SJSA1 (cell line): ENCODE measurements at regions not wholly inside any gene's neighbourhood (a gene's known extent, or its start where the extent isn't known, plus 50 kb on each side); places are given as distances from the start of the nearest gene placed in this dataset.

Experiments used
- DNase-seq, 2 experiments: peaks; one replicate each; pipeline ENCODE4 v3.0.0-alpha.2; 2015 to 2020; ENCODE audit warnings: low spot score in 2 of 2, low read depth in 1 of 2
- H3K27ac ChIP-seq: fragments of 250-450 bp; sonication (Bioruptor Pico); 2 replicates; pipeline ENCODE4 v1.5.1; 2020; ENCODE audit warnings: mild to moderate bottlenecking, moderate library complexity
- H3K27me3 ChIP-seq: fragments of 250-450 bp; sonication (Bioruptor Pico); replicated peaks from 2 replicates; pipeline ENCODE4 v1.5.1; 2020; ENCODE audit warnings: mild to moderate bottlenecking, moderate library complexity
- H3K36me3 ChIP-seq: fragments of 250-450 bp; sonication (Bioruptor Pico); 2 replicates; pipeline ENCODE4 v1.5.1; 2020; ENCODE audit warnings: mild to moderate bottlenecking
- H3K4me1 ChIP-seq: fragments of 250-450 bp; sonication (Bioruptor Pico); replicated peaks from 2 replicates; pipeline ENCODE4 v1.6.1; 2021; ENCODE audit warnings: mild to moderate bottlenecking
- H3K4me3 ChIP-seq: fragments of 250-450 bp; sonication (Bioruptor Pico); 2 replicates; pipeline ENCODE4 v1.5.1; 2020; ENCODE audit warnings: mild to moderate bottlenecking
- H3K9me3 ChIP-seq: fragments of 250-450 bp; sonication (Bioruptor Pico); replicated peaks from 2 replicates; pipeline ENCODE4 v1.5.1; 2020; ENCODE audit warnings: mild to moderate bottlenecking

DNA sequence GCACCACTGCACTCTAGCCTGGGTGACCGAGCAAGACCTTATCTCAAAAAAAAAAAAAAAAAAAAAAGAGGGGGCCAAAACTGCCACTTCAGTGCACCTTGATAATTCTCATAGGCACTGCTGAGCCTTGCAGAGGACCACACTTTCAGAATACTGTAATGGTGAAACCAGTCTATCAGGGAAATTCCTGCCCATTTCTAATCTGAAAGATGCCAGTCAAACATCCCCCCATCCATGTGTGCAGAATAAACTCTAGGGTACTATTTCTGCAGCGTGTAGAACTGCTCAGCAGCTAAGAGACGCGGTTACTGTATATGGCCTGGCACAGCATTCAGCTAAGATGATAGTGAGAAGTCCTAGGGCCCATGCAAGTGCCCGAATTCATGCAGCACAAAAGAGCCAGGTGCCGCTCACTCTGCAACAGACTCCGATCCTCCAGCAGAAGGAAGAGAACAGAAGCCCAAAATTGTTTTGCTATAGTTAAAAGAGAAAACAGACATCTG is 286.8 kb upstream of the KLF14 start:
- no peaks in the 10 kb centered on the region for H3K27me3 ChIP-seq
- H3K36me3 ChIP-seq = no peaks in the 10 kb centered on the region
- peaks cover 8% of the 10 kb centered on the region for H3K4me1 ChIP-seq
- no peak overlapping the region for H3K4me3 ChIP-seq
- no peak for DNase-seq
- H3K9me3 ChIP-seq = peaks cover 4% of the 10 kb centered on the region
- H3K27ac ChIP-seq = no peak overlapping the region

DNA sequence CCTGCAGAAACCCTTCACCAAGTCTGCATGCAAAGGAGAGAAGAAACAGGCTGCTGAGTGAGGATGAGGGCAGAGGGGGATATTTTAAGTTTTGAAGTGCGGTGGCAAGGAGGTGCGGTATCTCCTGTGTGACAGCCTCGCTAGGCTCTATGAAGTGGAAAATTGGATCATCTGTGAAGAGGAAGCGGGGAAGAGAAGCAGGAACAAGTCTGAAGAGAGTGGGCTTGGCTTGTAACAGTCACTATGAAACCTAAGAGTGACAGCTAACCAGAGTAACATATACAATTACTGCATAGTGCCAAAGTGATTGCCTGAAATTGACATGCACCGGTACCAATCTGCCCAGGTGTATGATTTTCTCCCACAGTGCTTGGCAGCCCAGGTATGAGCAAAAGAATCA is 287.5 kb upstream of the KLF14 start:
- Histone ChIP-seq H3K27ac (no peak overlapping the region), H3K4me3 (no peak overlapping the region), H3K9me3 (no peaks in the 10 kb centered on the region), H3K4me1 (peaks cover 5% of the 10 kb centered on the region), H3K36me3 (peaks cover 3% of the 10 kb centered on the region; the same call in 1 of the 2 replicates), H3K27me3 (no peaks in the 10 kb centered on the region)
- no peak for DNase-seq

DNA sequence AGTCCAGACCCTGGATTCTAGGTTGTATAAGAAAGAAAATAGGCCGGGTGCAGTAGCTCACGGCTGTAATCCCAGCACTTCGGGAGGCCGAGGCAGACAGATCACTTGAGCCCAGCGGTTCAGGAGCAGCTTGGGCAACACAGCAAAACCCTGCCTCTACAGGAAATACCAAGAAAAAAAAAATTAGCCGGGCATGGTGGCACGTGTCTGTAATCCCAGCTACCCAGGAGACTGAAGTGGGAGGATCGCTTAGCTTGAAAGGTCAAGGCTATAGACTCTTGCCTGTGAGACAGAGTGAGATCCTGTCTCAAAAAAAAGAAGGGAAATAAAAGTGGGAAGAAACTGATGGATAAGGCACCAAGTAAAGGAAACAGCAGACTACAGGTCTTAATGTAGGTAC is 287.9 kb upstream of the KLF14 start:
- Histone ChIP-seq H3K4me1 (0 out of 2 replicates have a peak, but pooled peaks cover 4% of the 10 kb centered on the region), H3K9me3 (no peaks in the 10 kb centered on the region), H3K27ac (no peak overlapping the region), H3K4me3 (no peak overlapping the region), H3K27me3 (no peaks in the 10 kb centered on the region), H3K36me3 (peaks cover 3% of the 10 kb centered on the region; the same call in 1 of the 2 replicates)
- no peak for DNase-seq

DNA sequence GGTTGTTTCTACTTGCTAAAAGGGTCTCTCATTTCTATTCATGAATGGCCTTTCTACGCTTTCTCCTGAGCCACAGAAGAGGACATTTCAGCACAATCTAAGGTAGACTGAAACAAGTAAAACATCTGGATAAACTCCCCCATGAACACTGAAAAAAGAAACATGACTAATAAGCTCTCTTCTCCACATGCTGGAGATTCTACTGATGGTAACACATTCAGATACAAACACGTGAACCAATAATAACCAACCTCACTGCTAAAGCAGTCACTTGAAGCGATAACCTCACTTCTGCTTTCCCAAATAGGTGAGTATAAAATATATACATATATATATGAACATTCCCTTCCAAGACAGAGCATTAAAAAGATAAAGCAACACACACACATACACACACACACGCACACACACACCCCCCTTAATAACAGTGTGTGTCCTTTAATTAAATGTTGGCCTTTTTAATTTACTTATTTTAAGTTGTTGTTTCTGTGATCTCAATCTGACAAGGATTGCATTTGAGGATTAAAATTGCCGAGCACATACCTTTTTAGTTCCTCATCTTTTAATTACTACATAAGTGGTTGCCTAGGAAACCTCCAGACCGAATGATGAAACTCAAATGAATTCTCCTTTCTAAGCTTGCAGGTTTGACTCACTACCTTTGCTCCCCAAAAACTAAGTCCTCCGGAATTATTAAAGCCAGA is 292.4 kb upstream of the KLF14 start:
- Histone ChIP-seq H3K36me3 (peaks cover 3% of the 10 kb centered on the region; the same call in 1 of the 2 replicates), H3K9me3 (no peaks in the 10 kb centered on the region), H3K4me1 (peaks cover 6% of the 10 kb centered on the region; the same call in 1 of the 2 replicates), H3K4me3 (no peak overlapping the region), H3K27ac (no peak overlapping the region), H3K27me3 (no peaks in the 10 kb centered on the region)
- no peak for DNase-seq

DNA sequence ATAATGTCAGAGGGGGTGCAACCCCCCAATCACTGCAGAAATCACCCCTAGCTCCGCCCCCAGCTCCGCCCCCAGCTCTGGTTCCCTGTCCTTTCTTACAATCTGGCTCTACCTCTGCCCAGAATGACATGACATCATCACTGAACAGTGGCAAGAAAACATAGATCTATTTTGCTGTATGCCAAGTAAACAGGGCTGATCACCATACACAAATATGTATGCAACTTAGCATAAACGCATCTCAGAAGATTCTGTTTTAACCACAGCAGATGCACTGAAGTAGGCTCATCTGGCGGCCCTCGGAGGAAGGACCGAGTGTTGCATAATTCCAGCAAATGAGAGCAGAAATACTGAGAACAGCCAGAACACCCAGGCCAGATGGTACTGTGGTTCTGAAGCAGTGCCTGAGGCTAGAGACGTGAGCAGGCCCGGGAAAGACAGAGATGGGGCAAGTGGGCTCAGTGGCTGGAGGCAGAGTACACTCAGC is 293.3 kb upstream of the KLF14 start:
- peaks cover 3% of the 10 kb centered on the region; the same call in 1 of the 2 replicates for H3K36me3 ChIP-seq
- H3K27ac ChIP-seq = no peak overlapping the region
- H3K9me3 ChIP-seq = no peaks in the 10 kb centered on the region
- no peak overlapping the region for H3K4me3 ChIP-seq
- peaks cover 6% of the 10 kb centered on the region; the same call in 1 of the 2 replicates for H3K4me1 ChIP-seq
- H3K27me3 ChIP-seq = no peaks in the 10 kb centered on the region
- no peak for DNase-seq

DNA sequence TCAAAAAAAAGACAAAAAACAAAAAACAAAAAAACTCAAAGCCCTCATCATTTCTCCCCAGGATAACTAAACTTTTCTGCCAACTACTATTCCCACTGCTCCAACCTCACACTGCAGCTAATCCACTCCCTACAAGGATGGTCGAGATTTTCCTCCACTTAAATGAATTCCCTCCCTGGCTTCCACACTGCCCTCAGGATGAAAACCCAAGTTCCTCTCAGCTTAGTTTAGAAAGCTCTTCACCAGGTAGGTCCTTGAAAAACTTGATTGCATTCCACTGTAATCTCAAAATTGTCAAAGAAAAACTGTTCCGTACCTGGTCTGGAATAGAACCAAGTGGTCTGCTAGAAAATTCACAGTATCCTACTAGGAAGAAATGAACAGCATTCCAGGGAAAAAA is 294.3 kb upstream of the KLF14 start:
- no peaks in the 10 kb centered on the region for H3K27me3 ChIP-seq
- DNase-seq = no peak
- H3K4me1 ChIP-seq = peaks cover 6% of the 10 kb centered on the region; the same call in 1 of the 2 replicates
- no peak overlapping the region for H3K27ac ChIP-seq
- no peak overlapping the region for H3K4me3 ChIP-seq
- H3K36me3 ChIP-seq = peaks cover 3% of the 10 kb centered on the region; the same call in 1 of the 2 replicates
- H3K9me3 ChIP-seq = no peaks in the 10 kb centered on the region

DNA sequence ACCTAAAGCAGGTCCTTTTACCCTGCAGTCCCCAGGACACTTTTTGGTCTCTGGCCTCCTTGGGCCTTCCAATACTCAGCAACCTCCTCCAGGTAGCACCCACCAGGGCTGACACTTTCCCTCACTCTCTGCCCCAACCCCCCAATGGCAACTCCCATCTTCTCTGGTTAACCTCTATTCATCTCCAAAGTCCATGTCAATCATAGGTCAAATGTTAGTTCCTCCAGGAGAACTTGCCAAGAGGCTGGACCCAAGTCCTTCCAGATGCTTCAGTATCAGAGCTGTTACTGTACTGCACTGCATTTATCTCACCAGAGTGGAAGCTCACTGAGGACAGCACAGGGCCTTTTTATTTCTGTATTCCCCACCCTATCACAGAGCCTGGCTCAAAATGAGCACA is 295.0 kb upstream of the KLF14 start:
- Histone ChIP-seq H3K4me1 (peaks cover 6% of the 10 kb centered on the region; the same call in 1 of the 2 replicates), H3K27ac (no peak overlapping the region), H3K27me3 (no peaks in the 10 kb centered on the region), H3K4me3 (no peak overlapping the region), H3K36me3 (peaks cover 3% of the 10 kb centered on the region; the same call in 1 of the 2 replicates), H3K9me3 (no peaks in the 10 kb centered on the region)
- no peak for DNase-seq

DNA sequence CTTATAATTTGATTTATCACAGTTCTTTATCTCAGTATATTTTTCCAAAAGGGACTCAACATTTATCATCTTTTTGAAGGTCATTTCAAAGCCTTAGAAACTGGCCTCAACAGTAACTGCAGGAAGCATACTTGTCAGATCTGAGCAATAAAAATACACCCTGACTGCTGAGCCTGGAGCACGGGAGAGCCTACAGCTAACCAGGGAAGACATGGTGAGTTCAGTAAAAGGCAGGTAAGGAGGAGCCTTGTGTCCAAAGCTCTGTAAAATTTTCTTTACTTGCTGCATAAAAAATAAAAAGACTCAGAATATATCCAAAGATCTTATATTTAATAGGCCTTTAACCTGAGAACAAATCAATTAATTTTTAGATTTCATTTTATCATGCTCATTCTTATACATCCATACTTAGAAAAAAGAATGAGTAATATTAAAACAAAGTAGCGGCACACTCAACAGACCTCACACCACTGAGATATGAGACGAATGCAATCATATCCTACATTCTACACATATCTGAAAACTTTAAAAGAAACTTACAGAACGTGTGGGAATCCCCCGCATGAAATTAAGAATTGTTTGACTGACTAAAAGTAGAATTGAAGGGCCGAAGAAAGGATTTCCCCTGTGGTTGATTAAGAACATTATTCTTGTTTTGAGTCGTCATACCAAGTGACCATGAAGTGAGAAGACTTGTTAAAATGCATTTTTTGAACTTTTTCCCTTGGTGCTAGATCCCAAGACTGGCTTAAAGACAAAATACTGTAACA is 296.4 kb upstream of the MKLN1 start:
- DNase-seq = no peak

DNA sequence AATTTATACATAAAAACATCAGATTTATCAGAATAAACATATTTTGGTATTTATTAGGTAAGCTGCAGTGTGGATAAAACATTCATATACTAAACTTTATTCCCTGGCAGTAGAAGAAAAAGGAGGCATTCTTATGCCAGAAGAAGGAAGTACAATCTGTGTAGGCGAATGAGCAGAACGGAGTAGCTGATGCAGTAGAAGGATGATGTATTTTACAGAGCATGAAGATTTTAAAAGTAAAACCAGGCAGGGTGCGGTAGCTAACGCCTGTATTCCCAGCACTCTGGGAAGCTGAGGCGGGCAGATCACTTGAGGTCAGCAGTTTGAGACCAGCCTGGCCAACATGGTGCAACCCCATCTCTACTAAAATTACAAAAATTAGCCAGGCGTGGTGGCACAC is 294.9 kb upstream of the MKLN1 start:
- Histone ChIP-seq H3K4me1 (no peaks in the 10 kb centered on the region), H3K36me3 (no peaks in the 10 kb centered on the region), H3K9me3 (no peaks in the 10 kb centered on the region), H3K4me3 (no peak overlapping the region), H3K27ac (no peak overlapping the region), H3K27me3 (no peaks in the 10 kb centered on the region)
- no peak for DNase-seq

More for the DNA sequence above, 296.4 kb upstream of the MKLN1 start:
- Histone ChIP-seq H3K36me3 (peaks cover 2% of the 10 kb centered on the region; the same call in 1 of the 2 replicates), H3K4me3 (no peak overlapping the region), H3K4me1 (peaks cover 4% of the 10 kb centered on the region; the same call in 1 of the 2 replicates), H3K9me3 (no peaks in the 10 kb centered on the region), H3K27ac (no peak overlapping the region), H3K27me3 (no peaks in the 10 kb centered on the region)

DNA sequence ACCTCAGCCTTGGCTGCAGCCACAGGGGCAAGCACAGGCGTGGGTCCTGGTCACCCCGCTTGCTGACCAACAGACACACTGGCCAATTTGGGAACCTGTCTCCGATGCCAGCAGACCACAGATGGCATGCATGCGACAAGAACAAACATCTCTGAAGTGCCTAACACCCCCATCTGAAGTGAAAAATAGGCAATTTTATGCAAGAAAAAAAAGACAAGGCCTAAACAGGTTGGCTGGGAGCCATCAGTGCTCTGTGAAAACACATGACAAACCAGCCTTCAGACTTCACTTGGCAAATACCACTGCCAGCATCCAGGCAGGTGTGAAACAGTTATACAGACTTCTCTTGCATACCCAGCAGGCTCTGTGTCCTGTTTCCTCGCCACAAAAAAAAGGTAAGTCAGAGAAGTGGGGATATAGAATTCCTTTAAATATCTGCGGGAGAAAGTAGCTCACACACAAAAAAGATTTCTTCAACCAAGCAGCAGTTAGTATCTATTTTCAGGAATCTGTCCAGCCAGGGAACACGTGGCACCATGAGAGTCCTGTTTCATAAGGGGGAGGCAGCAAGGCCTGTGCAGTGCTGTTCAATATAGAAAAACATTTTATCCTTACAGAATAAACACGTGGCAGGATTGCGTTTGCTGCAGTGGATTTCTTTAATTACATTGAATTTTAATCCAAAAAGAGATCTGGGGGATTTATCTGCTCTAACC is 293.4 kb upstream of the MKLN1 start:
- Histone ChIP-seq H3K27me3 (no peaks in the 10 kb centered on the region), H3K36me3 (no peaks in the 10 kb centered on the region), H3K9me3 (no peaks in the 10 kb centered on the region), H3K27ac (no peak overlapping the region), H3K4me1 (peaks cover 7% of the 10 kb centered on the region), H3K4me3 (no peak overlapping the region)
- DNase-seq = no peak

DNA sequence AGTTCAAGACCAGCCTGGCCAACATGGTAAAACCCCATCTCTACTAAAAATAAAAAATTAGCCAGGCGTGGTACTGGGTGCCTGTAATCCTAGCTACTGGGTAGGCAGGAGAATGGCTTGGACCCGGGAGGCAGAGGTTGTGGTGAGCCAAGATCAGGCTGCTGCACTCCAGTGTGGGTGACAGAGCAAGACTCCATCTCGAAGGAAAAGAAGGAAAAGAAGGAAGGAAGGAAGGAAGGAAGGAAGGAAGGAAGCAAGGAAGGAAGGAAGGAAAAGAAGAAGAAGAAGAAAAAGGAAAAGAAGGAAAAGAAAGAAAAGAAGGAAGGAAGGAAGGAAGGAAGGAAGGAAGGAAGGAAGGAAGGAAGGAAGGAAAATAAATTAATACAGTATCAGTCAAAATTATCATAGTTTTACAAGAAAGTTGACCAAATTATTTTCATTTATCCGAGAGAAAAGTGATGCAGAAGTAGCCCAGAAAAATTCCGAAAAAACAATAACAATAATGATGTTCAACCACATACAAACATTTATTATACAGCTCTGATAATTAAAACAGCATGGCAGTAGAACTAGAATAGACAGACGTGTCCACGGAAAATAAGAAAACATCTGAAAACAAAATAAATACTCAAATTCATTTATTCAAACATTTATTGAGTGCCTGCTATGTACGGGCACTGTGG is 292.4 kb upstream of the MKLN1 start:
- H3K4me1 ChIP-seq = peaks cover 16% of the 10 kb centered on the region
- DNase-seq = no peak
- H3K36me3 ChIP-seq = no peaks in the 10 kb centered on the region
- H3K27me3 ChIP-seq = no peaks in the 10 kb centered on the region
- H3K4me3 ChIP-seq = no peak overlapping the region
- no peaks in the 10 kb centered on the region for H3K9me3 ChIP-seq
- no peak overlapping the region for H3K27ac ChIP-seq

DNA sequence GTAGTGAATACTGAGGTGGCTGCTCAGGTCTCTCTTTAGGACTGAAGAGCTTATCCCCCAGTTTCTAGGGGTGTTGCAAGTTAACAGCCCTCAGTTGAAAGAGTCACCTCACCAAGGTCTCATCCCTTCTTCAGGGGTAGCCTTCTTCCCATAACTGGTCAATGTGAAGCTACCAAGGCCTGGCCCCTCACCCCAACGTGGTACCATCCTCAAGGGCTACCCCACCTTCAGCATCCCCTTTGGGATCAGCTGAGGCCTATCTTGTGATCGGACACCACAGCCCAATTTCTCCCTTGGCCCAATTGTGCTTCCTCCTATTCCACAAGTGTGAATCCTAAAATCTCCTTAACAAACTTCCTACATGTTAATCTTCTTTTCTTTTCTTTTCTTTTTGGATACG is 289.5 kb upstream of the MKLN1 start:
- Histone ChIP-seq H3K4me3 (no peak overlapping the region), H3K9me3 (no peaks in the 10 kb centered on the region), H3K27ac (no peak overlapping the region), H3K4me1 (peaks cover 20% of the 10 kb centered on the region), H3K27me3 (no peaks in the 10 kb centered on the region), H3K36me3 (no peaks in the 10 kb centered on the region)
- no peak for DNase-seq

DNA sequence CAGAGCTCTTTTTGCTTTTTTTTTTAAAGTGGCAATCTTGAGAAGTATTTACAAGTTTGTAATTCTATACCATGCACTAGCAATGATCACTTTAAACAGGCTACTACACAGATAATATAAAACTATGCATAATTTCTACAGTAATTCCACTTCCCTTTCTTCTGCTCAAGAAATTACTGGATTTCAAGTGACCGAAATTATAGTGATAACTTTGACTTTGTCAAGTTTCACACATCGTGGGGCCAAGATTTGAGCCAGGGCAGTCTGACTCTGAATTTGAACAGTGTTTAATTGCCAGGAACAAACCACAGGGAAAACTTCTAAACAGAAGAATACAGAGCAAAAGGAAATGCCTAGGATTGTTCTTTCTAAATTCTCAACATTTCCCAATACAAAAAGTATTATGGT is 288.3 kb upstream of the MKLN1 start:
- Histone ChIP-seq H3K4me3 (no peak overlapping the region), H3K27me3 (no peaks in the 10 kb centered on the region), H3K4me1 (peaks cover 20% of the 10 kb centered on the region), H3K36me3 (no peaks in the 10 kb centered on the region), H3K27ac (no peak overlapping the region), H3K9me3 (no peaks in the 10 kb centered on the region)
- DNase-seq = peak in 1 of 2 experiments; percentile 22
